SU-DHL-6 (cell line): ENCODE measurements at regions not wholly inside any gene's neighbourhood (a gene's known extent, or its start where the extent isn't known, plus 50 kb on each side); places are given as distances from the start of the nearest gene placed in this dataset.

Experiments used
- H2AFZ ChIP-seq: fragments of 200-600 bp; sonication (generic); 2 replicates; pipeline ENCODE4 v1.6.1; 2014; ENCODE audit warnings: low read depth, mild to moderate bottlenecking, moderate library complexity, mixed read lengths, antibody characterized with exemption, low read length; ENCODE audit not compliant: severe bottlenecking
- H3F3A ChIP-seq: fragments of 200-600 bp; shearing (Covaris generic); 2 replicates; pipeline ENCODE4 v1.6.0; 2016; ENCODE audit warnings: antibody characterized with exemption, mild to moderate bottlenecking; ENCODE audit not compliant: insufficient read depth
- H3K27ac ChIP-seq: fragments of 200-600 bp; sonication (generic); 2 replicates; pipeline ENCODE4 v1.5.1; 2016; ENCODE audit warnings: low read depth, mild to moderate bottlenecking, low read length, moderate library complexity, mixed read lengths
- H3K27me3 ChIP-seq: fragments of 200-600 bp; sonication (generic), shearing (Covaris generic); 2 replicates; pipeline ENCODE4 v1.6.0; 2014; ENCODE audit warnings: mild to moderate bottlenecking, low read length
- H3K36me3 ChIP-seq: fragments of 200-600 bp; sonication (generic); 2 replicates; pipeline ENCODE4 v1.6.1; 2014; ENCODE audit warnings: mild to moderate bottlenecking, low read length, mixed read lengths
- H3K4me2 ChIP-seq: fragments of 300-600, 200-600 bp; shearing (Covaris generic), sonication (generic); 2 replicates; pipeline ENCODE4 v1.6.0; 2014; ENCODE audit warnings: low read length, low read depth, mild to moderate bottlenecking; ENCODE audit not compliant: poor library complexity, severe bottlenecking
- H3K4me3 ChIP-seq: fragments of 200-600 bp; sonication (generic); 2 replicates; pipeline ENCODE4 v1.5.1; 2014; ENCODE audit warnings: antibody characterized with exemption, low read length, mild to moderate bottlenecking, mixed read lengths; ENCODE audit not compliant: insufficient read depth, poor library complexity, severe bottlenecking
- H3K79me2 ChIP-seq: fragments of 200-600 bp; sonication (generic); 2 replicates; pipeline ENCODE4 v1.6.1; 2014; ENCODE audit warnings: mild to moderate bottlenecking, low read length, moderate library complexity; ENCODE audit not compliant: insufficient read depth
- H3K9ac ChIP-seq: fragments of 200-600 bp; sonication (generic); 2 replicates; pipeline ENCODE4 v1.7.0; 2014; ENCODE audit warnings: mild to moderate bottlenecking, low read length
- H3K9me2 ChIP-seq: fragments of 200-600 bp; sonication (generic); replicated peaks from 2 replicates; pipeline ENCODE4 v1.6.1; 2014; ENCODE audit warnings: low read length; ENCODE audit not compliant: insufficient read depth
- H3K9me3 ChIP-seq: fragments of 200-600 bp; sonication (generic); 2 replicates; pipeline ENCODE4 v1.6.1; 2014; ENCODE audit warnings: low read length, mixed read lengths; ENCODE audit not compliant: insufficient read depth
- H4K20me1 ChIP-seq: fragments of 200-600 bp; sonication (generic); 2 replicates; pipeline ENCODE4 v1.6.1; 2014; ENCODE audit warnings: low read depth, mild to moderate bottlenecking, antibody characterized with exemption, low read length, moderate library complexity, mixed read lengths
- CTCF ChIP-seq: fragments of 200-600 bp; sonication (generic); IDR thresholded peaks from one replicate; pipeline ENCODE4 v1.5.1; 2017; ENCODE audit warnings: antibody characterized with exemption, mild to moderate bottlenecking, low read length, moderate library complexity; ENCODE audit not compliant: insufficient read depth, poor library complexity, severe bottlenecking
- EZH2phosphoT487 ChIP-seq: fragments of 200-600 bp; sonication (generic), shearing (Covaris generic); conservative IDR thresholded peaks from 2 replicates; pipeline ENCODE4 v1.6.1; 2018; ENCODE audit warnings: mild to moderate bottlenecking, antibody characterized with exemption, low read length, moderate library complexity, mixed read lengths

DNA sequence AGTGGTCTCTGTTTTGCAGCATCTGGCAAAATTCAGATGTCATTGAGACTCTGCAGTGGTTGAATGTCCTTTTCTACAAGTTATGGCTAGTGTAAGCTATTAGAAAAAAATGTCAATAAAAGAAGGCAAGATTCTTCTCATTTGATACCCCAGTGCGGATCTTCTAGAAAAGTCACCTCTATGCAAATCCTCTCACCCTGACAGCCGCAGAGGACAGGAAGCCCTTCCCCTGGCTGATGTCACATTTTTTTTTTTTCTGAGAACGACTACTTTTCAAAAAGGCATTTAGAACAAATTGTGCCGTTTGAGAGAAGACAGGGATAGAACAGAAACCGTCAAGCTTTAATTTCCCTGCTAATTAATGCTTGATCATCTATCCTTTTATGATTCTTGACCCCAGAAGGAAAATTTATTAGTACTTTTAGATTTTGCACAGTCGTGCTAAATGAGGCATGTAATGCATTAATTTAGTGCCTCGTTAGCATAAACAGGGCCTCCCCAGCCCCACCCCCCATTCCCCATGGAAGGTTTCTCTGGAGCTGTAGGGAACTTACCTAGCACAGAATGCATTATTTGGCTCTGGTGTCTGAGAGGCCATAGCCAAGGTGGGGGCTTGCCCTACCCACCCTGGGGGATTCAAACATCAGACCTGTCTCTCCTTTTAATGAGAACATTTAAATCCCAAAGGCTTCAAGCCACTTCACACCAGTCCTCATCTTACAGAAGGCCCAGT, 183.8 kb downstream of the OPA1 start:
- H4K20me1 ChIP-seq: no peaks in the 10 kb centered on the region
- no peak overlapping the region for H2AFZ ChIP-seq
- no peaks in the 10 kb centered on the region for H3K36me3 ChIP-seq
- H3K9ac ChIP-seq: no peak overlapping the region
- no peaks in the 10 kb centered on the region for H3K27me3 ChIP-seq
- H3K9me3 ChIP-seq: no peaks in the 10 kb centered on the region
- H3F3A ChIP-seq: no peaks in the 10 kb centered on the region
- no peak for TF ChIP-seq EZH2phosphoT487
- no peak for TF ChIP-seq CTCF
- no peak overlapping the region for H3K4me3 ChIP-seq
- no peaks in the 10 kb centered on the region for H3K9me2 ChIP-seq
- H3K27ac ChIP-seq: no peak overlapping the region
- no peaks in the 10 kb centered on the region for H3K79me2 ChIP-seq
- H3K4me2 ChIP-seq: no peak overlapping the region

GRCh38 chr3:193777524-193777923, 184.5 kb downstream of the OPA1 start:
- Histone ChIP-seq H3K79me2 (no peaks in the 10 kb centered on the region), H3K36me3 (no peaks in the 10 kb centered on the region), H3K27me3 (no peaks in the 10 kb centered on the region), H2AFZ (no peak overlapping the region), H3K9ac (no peak overlapping the region), H4K20me1 (no peaks in the 10 kb centered on the region), H3F3A (no peaks in the 10 kb centered on the region), H3K9me3 (no peaks in the 10 kb centered on the region), H3K27ac (no peak overlapping the region), H3K9me2 (no peaks in the 10 kb centered on the region), H3K4me2 (no peak overlapping the region), H3K4me3 (no peak overlapping the region)
- no peak for TF ChIP-seq CTCF
- TF ChIP-seq EZH2phosphoT487: no peak

DNA sequence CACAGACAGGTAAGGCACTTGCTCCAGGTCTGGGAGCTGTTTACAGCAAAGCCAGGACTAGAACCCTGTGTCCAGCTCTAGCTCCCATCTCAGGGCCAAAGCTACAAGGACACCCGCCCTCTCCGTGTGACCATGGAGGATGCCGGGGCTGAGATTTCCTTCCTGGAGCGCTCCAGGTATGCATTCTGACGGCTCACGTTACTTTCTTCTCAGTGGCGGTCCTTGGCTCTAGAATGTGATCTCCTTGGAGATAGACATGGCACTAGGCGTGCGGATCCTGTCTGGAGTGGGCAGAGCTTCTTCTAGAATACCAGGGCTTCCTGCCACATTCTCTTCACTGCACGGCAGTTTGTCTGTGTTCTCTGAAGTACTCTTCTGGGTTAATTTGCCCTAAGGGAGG, 185.7 kb downstream of the OPA1 start:
- no peaks in the 10 kb centered on the region for H3K9me3 ChIP-seq
- TF ChIP-seq EZH2phosphoT487 (no peak), CTCF (no peak)
- H3K27me3 ChIP-seq: no peaks in the 10 kb centered on the region
- no peak overlapping the region for H3K9ac ChIP-seq
- no peak overlapping the region for H2AFZ ChIP-seq
- H3F3A ChIP-seq: no peaks in the 10 kb centered on the region
- H3K4me3 ChIP-seq: no peak overlapping the region
- H3K9me2 ChIP-seq: no peaks in the 10 kb centered on the region
- no peaks in the 10 kb centered on the region for H4K20me1 ChIP-seq
- H3K79me2 ChIP-seq: no peaks in the 10 kb centered on the region
- H3K27ac ChIP-seq: no peak overlapping the region
- H3K36me3 ChIP-seq: no peaks in the 10 kb centered on the region
- H3K4me2 ChIP-seq: no peak overlapping the region
